HCT116 (cell line): ENCODE measurements at regions not wholly inside any gene's neighbourhood (a gene's known extent, or its start where the extent isn't known, plus 50 kb on each side); places are given as distances from the start of the nearest gene placed in this dataset.

Experiments used
- CEBPB ChIP-seq: IDR thresholded peaks from 2 replicates; pipeline ENCODE4 v1.6.1; 2012; ENCODE audit warnings: low read depth
- ELF1 ChIP-seq: IDR thresholded peaks from 2 replicates; pipeline ENCODE4 v1.6.1; 2012; ENCODE audit warnings: low read depth, borderline replicate concordance
- EZH2 ChIP-seq: fragments of 200-600 bp; sonication (generic); IDR thresholded peaks from 2 replicates; pipeline ENCODE4 v1.6.1; 2017; ENCODE audit warnings: antibody characterized with exemption, mixed run types
- EZH2phosphoT487 ChIP-seq: fragments of 200-600 bp; IDR thresholded peaks from 2 replicates; pipeline ENCODE4 v1.6.1; 2018; ENCODE audit warnings: antibody characterized with exemption, borderline replicate concordance
- FOSL1 ChIP-seq: IDR thresholded peaks from 2 replicates; pipeline ENCODE4 v1.6.1; 2012; ENCODE audit warnings: low read depth
- JUND ChIP-seq: IDR thresholded peaks from 2 replicates; pipeline ENCODE4 v1.6.1; 2012
- POLR2A ChIP-seq: IDR thresholded peaks from 2 replicates; pipeline ENCODE4 v1.7.0; 2011; ENCODE audit warnings: borderline replicate concordance; ENCODE audit not compliant: insufficient read depth, insufficient read length; ENCODE audit errors: extremely low read depth
- POLR2AphosphoS5 ChIP-seq: IDR thresholded peaks from 2 replicates; pipeline ENCODE4 v1.6.1; 2011; ENCODE audit warnings: mild to moderate bottlenecking, low read depth, low read length, moderate library complexity
- RAD21 ChIP-seq: IDR thresholded peaks from 2 replicates; pipeline ENCODE4 v1.6.1; 2012; ENCODE audit warnings: low read depth, mild to moderate bottlenecking
- SP1 ChIP-seq: IDR thresholded peaks from 2 replicates; pipeline ENCODE4 v1.6.1; 2012; ENCODE audit warnings: low read depth
- TF ChIP-seq, protein P1 (sequence below), 3 experiments: fragments of 200-600 bp in 1 of 3; sonication (generic) in 1 of 3; IDR thresholded peaks in 2 of 3; conservative IDR thresholded peaks in 1 of 3; 2 replicates each; pipeline ENCODE4 v1.5.1; 2012 to 2017; ENCODE audit warnings: low read depth in 2 of 3, low read length in 2 of 3, antibody characterized with exemption in 1 of 3, borderline replicate concordance in 1 of 3, control low read depth in 1 of 3, mild to moderate bottlenecking in 1 of 3, mixed read lengths in 1 of 3, mixed run types in 1 of 3, moderate library complexity in 1 of 3; ENCODE audit not compliant: insufficient read depth in 1 of 3

DNA sequence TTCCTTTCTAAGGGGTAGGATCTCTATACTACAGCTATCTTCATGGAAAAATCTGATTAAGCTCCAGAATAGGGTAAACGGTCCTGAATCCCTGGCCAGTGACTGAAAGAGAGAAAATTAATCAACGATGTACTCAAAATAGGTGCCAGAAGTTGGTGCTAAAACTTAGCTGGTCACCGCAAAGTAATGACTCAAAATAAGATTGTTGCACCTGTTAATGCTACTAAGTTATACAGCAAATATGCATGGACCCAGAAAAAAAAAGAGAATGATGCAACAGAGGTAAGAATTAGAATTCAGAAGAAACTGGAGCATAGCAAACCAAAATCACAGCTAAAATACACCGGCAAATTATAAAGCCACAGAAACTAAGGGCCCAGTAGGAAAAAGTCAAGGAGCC, 239.7 kb upstream of the FAM241A start:
- TF ChIP-seq ELF1: no peak
- TF ChIP-seq EZH2: no peak
- no peak for TF ChIP-seq POLR2A
- TF ChIP-seq, protein P1, sequence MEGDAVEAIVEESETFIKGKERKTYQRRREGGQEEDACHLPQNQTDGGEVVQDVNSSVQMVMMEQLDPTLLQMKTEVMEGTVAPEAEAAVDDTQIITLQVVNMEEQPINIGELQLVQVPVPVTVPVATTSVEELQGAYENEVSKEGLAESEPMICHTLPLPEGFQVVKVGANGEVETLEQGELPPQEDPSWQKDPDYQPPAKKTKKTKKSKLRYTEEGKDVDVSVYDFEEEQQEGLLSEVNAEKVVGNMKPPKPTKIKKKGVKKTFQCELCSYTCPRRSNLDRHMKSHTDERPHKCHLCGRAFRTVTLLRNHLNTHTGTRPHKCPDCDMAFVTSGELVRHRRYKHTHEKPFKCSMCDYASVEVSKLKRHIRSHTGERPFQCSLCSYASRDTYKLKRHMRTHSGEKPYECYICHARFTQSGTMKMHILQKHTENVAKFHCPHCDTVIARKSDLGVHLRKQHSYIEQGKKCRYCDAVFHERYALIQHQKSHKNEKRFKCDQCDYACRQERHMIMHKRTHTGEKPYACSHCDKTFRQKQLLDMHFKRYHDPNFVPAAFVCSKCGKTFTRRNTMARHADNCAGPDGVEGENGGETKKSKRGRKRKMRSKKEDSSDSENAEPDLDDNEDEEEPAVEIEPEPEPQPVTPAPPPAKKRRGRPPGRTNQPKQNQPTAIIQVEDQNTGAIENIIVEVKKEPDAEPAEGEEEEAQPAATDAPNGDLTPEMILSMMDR (IDR thresholded peaks at IDR 0.05 in 2 of 3, conservative IDR thresholded peaks at IDR 0.05 in 1 of 3; ENCODE audit: borderline replicate concordance in 1 of 3, insufficient read depth in 1 of 3, low read depth in 2 of 3, low read length in 2 of 3): no peak
- TF ChIP-seq CEBPB: no peak
- TF ChIP-seq POLR2AphosphoS5: no peak
- TF ChIP-seq EZH2phosphoT487: no peak
- no peak for TF ChIP-seq RAD21
- no peak for TF ChIP-seq SP1
- TF ChIP-seq JUND: no peak
- no peak for TF ChIP-seq FOSL1
